GM21786 (cell line): ENCODE measurements at regions not wholly inside any gene's neighbourhood (a gene's known extent, or its start where the extent isn't known, plus 50 kb on each side); places are given as distances from the start of the nearest gene placed in this dataset.
"Not testable (repeated sequence)": the region's sequence is repeated elsewhere in the genome, so short reads cannot be mapped to it uniquely, and the experiment has no call there.

Experiments used
- ATAC-seq: cut with Tn5 transposase; IDR thresholded peaks from one replicate; pipeline ENCODE4 v1.9.1; 2021; ENCODE audit not compliant: unreplicated experiment

- ATAC-seq = no peak
Observed at GRCh38 chr5:14054965-14055963, 87.9 kb upstream of the TRIO start.

DNA sequence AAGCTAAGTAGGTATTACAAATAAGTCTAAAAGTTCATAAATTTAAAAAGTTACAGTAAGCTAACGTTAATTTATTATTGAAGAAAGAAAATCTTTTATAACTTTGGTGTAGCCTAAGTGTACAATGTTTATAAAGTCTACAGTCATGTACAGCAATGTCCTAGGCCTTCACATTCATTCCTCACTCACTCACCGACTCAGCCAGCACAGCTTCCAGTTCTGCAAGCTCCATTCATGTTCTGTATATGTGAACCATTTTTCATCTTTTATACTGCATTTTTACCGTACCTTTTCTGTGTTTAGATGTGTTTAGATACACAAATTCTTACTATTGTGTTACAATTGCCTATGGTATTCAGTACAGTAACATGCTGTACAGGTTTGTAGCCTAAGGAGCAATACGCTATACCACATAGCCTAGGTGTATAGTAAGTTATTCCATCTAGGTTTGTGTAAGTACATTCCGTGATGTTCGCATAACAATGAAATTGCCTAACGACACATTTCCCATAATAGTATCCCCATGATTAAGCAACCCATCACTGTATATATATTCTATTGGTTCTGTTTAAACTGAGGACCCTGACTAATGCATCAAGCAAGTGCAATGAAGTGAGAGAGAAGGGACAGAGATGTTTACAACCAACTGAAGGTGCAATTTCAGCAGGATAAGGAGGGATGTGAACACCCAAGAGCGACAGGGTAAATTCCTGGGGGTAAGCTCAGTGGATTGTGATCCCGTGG lies 88.9 kb upstream of the TRIO start:
- ATAC-seq = no peak

- ATAC-seq = no peak
Observed at GRCh38 chr5:14050821-14051220, 92.3 kb upstream of the TRIO start.

GRCh38 chr5:14048434-14048833 lies 94.7 kb upstream of the TRIO start:
- no peak for ATAC-seq

DNA sequence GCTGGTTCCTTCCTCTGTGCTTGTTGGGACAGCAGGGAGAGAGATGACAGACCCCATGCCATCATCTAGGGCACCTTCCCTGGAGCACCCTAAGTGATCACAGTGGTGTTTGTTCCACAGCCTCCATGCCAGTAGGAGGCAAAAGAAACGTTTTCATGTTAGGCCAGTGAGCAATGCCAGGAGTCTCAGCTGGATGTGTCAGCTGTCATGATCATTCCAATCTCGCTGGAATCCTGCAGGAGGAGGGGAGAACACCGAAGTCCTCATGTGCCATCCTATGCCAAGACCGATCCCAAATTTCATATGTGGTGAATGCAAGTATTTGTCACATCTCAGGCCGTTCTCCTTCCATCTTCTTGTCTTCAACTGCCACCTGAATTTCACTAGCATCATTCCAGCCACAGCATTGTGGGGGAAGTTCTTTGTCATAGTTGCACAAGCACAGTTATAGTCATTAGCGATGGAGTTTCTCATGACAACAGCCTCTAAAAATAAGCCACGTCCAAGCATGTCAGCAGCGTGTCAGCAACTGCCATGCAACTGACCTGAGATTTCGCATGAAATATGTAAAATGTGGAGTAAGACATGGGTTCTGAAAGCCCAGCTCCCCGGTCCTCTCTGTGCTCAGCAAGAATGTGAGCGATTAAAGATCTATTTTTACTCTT lies 97.2 kb upstream of the DNAH5 start:
- ATAC-seq = no peak

GRCh38 chr5:14040542-14040941 lies 96.1 kb upstream of the DNAH5 start:
- ATAC-seq = no peak

DNA sequence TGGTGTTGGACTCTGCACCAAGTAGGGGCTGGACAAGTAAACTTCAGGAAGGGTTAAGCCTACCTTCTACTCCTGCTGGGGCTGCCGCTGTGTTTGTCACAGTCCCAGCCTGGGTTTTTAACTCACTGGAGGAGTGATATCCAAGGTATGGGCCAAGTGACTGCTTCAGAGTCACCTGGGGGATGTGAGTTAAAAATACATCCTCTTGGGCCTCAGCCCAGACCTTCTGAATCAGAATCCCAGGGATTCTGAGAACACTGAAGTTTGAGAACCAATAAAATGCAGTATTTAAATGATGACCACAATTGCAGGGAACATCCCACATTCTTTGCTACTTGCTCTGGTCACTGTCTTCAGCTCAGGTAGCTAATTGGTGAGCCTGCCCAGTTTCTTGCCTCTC lies 95.1 kb upstream of the DNAH5 start:
- no peak for ATAC-seq

DNA sequence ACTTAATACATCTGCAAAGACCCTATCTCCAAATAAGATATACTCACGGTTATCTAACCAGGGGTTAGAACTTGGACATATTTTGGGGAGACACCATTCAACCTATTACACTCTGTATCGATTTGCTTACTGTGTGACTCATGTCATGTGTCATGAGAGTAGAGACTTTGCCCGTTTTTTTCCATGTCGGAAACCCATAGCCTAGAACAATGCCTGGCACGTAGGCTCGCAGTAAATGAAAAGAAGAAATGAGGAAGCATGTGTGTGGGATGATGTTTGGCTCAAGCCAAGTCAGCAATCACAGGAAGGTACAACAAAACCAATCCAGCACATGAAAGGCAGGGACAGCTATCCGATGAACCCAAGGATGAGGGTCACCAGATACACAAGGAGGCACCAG lies 94.6 kb upstream of the DNAH5 start:
- ATAC-seq = no peak

- no peak for ATAC-seq
Observed at GRCh38 chr5:14038341-14038959, 94.0 kb upstream of the DNAH5 start.

GRCh38 chr5:14036947-14037346 lies 92.5 kb upstream of the DNAH5 start:
- ATAC-seq = no peak

GRCh38 chr5:14036514-14036913 lies 92.0 kb upstream of the DNAH5 start:
- ATAC-seq = no peak

DNA sequence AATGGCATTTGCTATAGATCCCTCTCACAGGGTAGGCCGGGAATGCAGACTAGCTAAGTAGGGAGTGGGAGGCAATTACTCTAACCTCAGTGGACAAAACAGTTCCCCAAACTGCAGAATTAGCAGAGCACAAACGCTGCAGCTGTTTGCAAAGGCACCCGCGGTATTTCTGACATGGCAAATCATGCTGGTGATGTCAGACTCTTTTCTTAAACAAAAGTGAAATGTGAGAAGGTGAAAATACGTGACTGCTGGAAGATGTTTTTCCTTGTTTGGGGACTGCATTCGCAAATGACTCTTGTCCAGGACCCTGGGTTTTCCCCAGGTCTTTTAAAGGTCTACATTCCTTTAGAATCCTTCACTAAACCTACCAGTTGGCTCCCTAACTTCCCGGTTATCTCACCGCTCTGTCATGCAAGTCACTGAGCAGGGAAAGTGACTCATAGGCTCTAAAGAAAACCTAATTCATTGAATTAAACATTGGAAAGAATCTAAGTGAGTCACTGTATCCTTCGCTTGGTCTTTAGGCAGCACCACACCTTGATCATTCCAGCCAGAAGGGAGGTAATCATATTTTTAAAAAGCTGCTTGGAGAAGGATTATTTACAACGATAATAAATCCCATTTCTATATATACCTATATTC lies 91.5 kb upstream of the DNAH5 start:
- no peak for ATAC-seq

DNA sequence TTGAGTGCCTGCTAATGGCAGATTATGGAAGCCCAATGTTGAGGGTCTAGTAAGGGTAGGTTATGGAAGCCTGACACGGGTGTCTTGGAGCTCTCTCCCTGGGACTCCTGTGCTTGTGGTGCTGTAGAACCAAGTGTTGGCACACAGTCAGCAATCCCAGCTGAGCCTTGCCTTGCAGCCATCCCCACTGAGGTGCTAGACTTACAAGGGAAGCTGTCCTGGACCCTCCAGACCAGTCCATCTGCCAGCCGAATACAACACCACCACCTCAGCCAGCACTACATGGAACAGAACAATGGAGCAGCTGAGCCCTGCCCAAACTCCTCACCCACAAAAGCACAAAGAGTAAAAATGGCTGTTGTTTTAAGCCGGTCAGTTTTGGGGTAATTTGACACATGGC lies 90.5 kb upstream of the DNAH5 start:
- no peak for ATAC-seq

DNA sequence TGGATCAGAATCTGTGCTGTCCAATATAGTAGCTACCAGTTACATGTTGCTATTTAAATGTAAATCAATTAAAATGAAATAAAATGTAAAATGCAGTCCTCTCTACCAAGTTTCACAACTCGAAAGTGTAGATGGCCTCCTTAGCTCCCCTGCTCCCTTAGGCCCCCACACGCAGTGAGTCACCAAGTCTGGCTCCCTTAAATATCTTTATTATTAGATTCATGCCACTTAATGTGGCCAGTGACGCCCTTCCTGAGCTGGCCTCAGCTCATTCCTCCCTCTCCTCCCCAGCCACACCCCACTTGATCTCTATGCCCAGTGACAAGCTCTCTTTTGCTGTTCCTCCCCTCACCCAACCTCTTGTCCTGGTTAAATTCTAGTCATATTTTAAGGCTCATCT lies 88.4 kb upstream of the DNAH5 start:
- no peak for ATAC-seq

GRCh38 chr5:14028938-14029584 lies 84.6 kb upstream of the DNAH5 start:
- ATAC-seq = no peak

- no peak for ATAC-seq
Observed at GRCh38 chr5:14028188-14028587, 83.7 kb upstream of the DNAH5 start.

DNA sequence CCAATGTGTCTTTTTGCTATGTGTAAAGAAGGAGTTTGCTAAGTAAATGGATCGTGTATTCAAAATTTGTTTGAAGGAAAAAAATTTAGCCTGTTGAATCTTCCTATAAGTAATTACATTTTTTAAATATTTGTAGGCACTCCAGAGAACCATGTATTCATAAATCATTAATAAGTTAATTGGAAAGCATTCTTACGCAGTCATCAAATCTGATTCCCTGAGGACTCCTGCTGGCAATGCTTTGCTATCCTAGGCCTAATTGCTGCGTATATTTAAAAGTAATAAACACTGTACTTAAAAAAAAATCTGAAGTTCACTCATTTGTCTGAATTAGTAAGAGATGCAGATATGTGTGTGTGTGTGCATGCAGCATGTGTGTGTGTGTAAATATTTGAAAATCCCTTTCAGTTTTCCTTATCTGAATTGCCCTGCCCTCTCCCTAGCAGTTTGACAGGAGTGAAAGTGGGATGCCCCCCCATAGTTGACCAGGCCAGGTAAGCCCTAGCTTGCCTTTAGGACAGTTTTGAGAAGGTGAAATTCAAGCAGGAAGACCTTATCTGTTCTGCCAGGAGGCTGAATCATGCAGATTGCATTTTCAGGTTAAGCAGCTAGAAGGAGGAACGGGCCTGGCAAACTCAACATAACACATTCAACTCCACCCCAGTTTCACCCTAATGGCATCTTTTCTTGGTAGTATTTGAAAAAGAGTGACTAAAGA lies 81.2 kb upstream of the DNAH5 start:
- ATAC-seq = no peak

- ATAC-seq = no peak
Observed at GRCh38 chr5:14022971-14023370, 78.5 kb upstream of the DNAH5 start.

- not testable (repeated sequence) for ATAC-seq
Observed at GRCh38 chr5:14020944-14021343, 76.5 kb upstream of the DNAH5 start.
